ENCODE measurements at regions not wholly inside any gene's neighbourhood (a gene's known extent, or its start where the extent isn't known, plus 50 kb on each side); places are given as distances from the start of the nearest gene placed in this dataset.

DNA sequence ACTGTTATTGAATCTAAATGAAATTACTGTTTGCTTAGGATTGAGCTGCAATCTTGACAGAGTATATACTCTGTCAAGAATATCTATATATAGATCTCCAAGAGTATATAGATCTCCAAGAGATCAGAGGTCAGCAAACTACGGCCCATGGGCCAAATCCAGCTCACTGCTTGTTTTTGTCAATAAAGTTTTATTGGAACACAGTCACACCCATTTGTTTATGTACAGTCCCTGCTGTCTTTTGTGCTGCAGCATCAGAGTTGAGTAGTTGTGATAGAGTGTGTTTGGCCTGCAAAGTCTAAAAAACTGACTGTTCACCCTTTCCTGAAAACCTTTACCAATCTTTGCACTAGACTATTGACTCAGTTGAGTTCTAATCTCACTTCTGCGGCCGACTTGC lies 66.3 kb upstream of the NPVF start:
- TF ChIP-seq POLR2A (IDR thresholded peaks at IDR 0.05) (no peak), CTCF (IDR thresholded peaks at IDR 0.05) (no peak)
